ENCODE measurements at regions not wholly inside any gene's neighbourhood (a gene's known extent, or its start where the extent isn't known, plus 50 kb on each side); places are given as distances from the start of the nearest gene placed in this dataset.

GRCh38 chr17:68175905-68176304, 71.9 kb upstream of the AMZ2 start:
- peaks cover 14% of the 10 kb centered on the region in 2 donors for H3K4me1 Mint-ChIP-seq
- Histone ChIP-seq H3K4me1 (ENCODE audit: control insufficient read depth, insufficient read depth, low read length) (peaks cover 22% of the 10 kb centered on the region), H3K4me3 (ENCODE audit: low read length) (no peak overlapping the region), H3K36me3 (ENCODE audit: control insufficient read depth, insufficient read depth, low read length) (no peaks in the 10 kb centered on the region), H3K27me3 (ENCODE audit: control insufficient read depth, insufficient read depth, low read length) (no peaks in the 10 kb centered on the region), H3K27ac (ENCODE audit: low read length) (no peak overlapping the region), H3K9me3 (ENCODE audit: control insufficient read depth, insufficient read depth, low read length) (peaks cover 3% of the 10 kb centered on the region)
- no peaks in the 10 kb centered on the region for H3K27me3 Mint-ChIP-seq (ENCODE audit: low read depth in 2 of 2)
- H3K9me3 Mint-ChIP-seq = no peaks in the 10 kb centered on the region
- H3K4me3 Mint-ChIP-seq = no peak overlapping the region
- WGBS (ENCODE audit: insufficient coverage) = 83% methylated on average over 3 of the region's 3 CpGs
- TF ChIP-seq, protein P1, sequence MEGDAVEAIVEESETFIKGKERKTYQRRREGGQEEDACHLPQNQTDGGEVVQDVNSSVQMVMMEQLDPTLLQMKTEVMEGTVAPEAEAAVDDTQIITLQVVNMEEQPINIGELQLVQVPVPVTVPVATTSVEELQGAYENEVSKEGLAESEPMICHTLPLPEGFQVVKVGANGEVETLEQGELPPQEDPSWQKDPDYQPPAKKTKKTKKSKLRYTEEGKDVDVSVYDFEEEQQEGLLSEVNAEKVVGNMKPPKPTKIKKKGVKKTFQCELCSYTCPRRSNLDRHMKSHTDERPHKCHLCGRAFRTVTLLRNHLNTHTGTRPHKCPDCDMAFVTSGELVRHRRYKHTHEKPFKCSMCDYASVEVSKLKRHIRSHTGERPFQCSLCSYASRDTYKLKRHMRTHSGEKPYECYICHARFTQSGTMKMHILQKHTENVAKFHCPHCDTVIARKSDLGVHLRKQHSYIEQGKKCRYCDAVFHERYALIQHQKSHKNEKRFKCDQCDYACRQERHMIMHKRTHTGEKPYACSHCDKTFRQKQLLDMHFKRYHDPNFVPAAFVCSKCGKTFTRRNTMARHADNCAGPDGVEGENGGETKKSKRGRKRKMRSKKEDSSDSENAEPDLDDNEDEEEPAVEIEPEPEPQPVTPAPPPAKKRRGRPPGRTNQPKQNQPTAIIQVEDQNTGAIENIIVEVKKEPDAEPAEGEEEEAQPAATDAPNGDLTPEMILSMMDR (IDR thresholded peaks at IDR 0.05) = no peak
- DNase-seq = no peak
- no peak for ATAC-seq
- H3K27ac Mint-ChIP-seq = no peak overlapping the region
- intact Hi-C loops (cut with micrococcal nuclease) = no loop called here
- no peaks in the 10 kb centered on the region for H3K36me3 Mint-ChIP-seq

DNA sequence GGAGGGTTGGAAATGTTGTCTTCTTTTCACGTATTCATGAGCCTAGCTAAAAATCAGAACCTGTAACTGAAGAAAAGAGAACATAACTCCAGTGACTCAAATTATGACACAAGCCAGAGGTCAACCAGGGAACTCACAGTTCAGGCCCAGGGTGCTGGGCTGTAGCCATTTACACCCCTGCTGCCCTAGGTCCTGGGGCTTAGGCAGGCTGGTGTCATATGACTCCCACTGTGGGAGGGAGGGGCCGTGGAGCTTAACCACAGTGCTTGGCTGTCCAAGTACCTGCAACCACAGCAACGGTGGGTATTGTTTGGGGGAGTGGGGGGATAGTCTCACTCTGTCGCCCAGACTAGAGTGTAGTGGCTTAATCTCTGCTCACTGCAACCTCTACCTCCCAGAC, 71.1 kb upstream of the AMZ2 start:
- Mint-ChIP-seq H3K27me3 (ENCODE audit: low read depth in 2 of 2) (no peaks in the 10 kb centered on the region), H3K9me3 (no peaks in the 10 kb centered on the region), H3K27ac (no peak overlapping the region), H3K36me3 (no peaks in the 10 kb centered on the region), H3K4me3 (no peak overlapping the region), H3K4me1 (peaks cover 16 to 19% of the 10 kb centered on the region in 2 donors)
- TF ChIP-seq, protein P1 (IDR thresholded peaks at IDR 0.05) = no peak
- Histone ChIP-seq H3K4me1 (ENCODE audit: control insufficient read depth, insufficient read depth, low read length) (peaks cover 29% of the 10 kb centered on the region), H3K27ac (ENCODE audit: low read length) (no peak overlapping the region), H3K27me3 (ENCODE audit: control insufficient read depth, insufficient read depth, low read length) (no peaks in the 10 kb centered on the region), H3K9me3 (ENCODE audit: control insufficient read depth, insufficient read depth, low read length) (peaks cover 3% of the 10 kb centered on the region), H3K36me3 (ENCODE audit: control insufficient read depth, insufficient read depth, low read length) (no peaks in the 10 kb centered on the region), H3K4me3 (ENCODE audit: low read length) (no peak overlapping the region)
- no peak for DNase-seq
- ATAC-seq = no peak
- WGBS (ENCODE audit: insufficient coverage) = 33% methylated on average over 3 of the region's 4 CpGs
- intact Hi-C loops (cut with micrococcal nuclease) = no loop called here

DNA sequence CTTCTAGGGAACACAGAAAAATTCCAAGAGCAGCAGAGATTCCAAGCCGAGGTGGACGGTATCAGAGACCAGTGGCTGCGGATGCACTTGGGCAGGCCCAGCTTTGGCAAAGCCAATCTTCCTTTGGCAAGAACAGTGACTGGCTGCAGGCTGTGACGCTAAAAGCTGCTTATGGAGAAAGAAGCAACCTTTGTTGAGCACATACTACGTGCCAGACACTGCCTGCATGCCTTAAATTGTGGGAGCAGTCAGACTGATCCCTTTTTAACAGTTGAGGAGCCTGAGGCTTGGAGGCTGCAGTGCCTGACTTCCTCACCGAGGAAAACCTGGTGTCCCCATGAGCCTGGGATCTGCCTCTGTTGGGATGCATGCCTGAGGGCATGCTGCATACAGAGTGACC, 69.0 kb upstream of the AMZ2 start:
- peaks cover 3% of the 10 kb centered on the region for H3K9me3 ChIP-seq (ENCODE audit: control insufficient read depth, insufficient read depth, low read length)
- intact Hi-C loops (cut with micrococcal nuclease) = no loop called here
- DNase-seq (no peak), ATAC-seq (no peak)
- Mint-ChIP-seq H3K27me3 (ENCODE audit: low read depth in 2 of 2) (no peaks in the 10 kb centered on the region), H3K4me1 (peaks cover 18 to 33% of the 10 kb centered on the region in 2 donors), H3K9me3 (no peaks in the 10 kb centered on the region), H3K4me3 (no peak overlapping the region), H3K27ac (no peak overlapping the region), H3K36me3 (no peaks in the 10 kb centered on the region)
- TF ChIP-seq, protein P1 (IDR thresholded peaks at IDR 0.05) = no peak
- H3K4me1 ChIP-seq (ENCODE audit: control insufficient read depth, insufficient read depth, low read length) = peaks cover 45% of the 10 kb centered on the region
- H3K27ac ChIP-seq (ENCODE audit: low read length) = no peak overlapping the region
- H3K36me3 ChIP-seq (ENCODE audit: control insufficient read depth, insufficient read depth, low read length) = no peaks in the 10 kb centered on the region
- 99% methylated on average over 6 of the region's 6 CpGs for WGBS (ENCODE audit: insufficient coverage)
- no peak overlapping the region for H3K4me3 ChIP-seq (ENCODE audit: low read length)
- no peaks in the 10 kb centered on the region for H3K27me3 ChIP-seq (ENCODE audit: control insufficient read depth, insufficient read depth, low read length)

DNA sequence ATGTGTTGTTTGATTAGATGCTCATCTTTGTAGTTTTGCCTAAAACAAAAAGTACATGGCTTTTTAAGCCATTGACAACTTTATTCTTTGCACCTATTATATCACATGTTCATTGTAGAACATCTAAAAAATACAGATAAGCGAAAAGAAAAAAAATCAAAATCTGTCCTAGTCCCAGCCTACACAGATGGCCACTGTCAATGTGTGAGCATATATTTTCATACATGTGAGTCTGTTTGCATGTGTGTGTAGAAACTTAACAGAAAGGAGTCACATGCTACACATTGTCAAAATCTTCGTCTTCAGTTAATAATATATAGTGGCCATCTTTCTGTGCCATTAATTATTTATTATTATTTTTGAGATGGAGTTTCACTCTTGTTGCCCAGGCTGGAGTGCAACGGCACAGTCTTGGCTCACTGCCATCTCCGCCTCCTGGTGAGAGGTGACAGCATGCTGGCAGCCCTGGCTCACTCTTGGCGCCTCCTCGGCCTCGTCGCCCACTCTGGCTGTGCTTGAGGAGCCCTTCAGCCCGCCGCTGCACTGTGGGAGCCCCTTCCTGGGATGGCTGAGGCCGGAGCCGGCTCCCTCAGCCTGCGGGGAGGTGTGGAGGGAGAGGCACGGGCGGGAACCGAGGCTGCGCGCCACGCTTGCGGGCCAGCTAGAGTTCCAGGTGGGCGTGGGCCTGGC, 68.5 kb upstream of the AMZ2 start:
- 90% methylated on average over 20 of the region's 21 CpGs for WGBS (ENCODE audit: insufficient coverage)

More for the DNA sequence above, 68.5 kb upstream of the AMZ2 start:
- no peaks in the 10 kb centered on the region for H3K9me3 Mint-ChIP-seq
- no peak overlapping the region for H3K27ac Mint-ChIP-seq
- H3K27me3 ChIP-seq (ENCODE audit: control insufficient read depth, insufficient read depth, low read length) = no peaks in the 10 kb centered on the region
- no peak overlapping the region for H3K27ac ChIP-seq (ENCODE audit: low read length)
- peaks cover 23 to 38% of the 10 kb centered on the region in 2 donors for H3K4me1 Mint-ChIP-seq
- DNase-seq (peak in 1 of 2 donors; percentile 28), ATAC-seq (no peak)
- intact Hi-C loops (cut with micrococcal nuclease) = no loop called here
- H3K36me3 Mint-ChIP-seq = no peaks in the 10 kb centered on the region
- H3K4me1 ChIP-seq (ENCODE audit: control insufficient read depth, insufficient read depth, low read length) = peaks cover 50% of the 10 kb centered on the region
- H3K4me3 ChIP-seq (ENCODE audit: low read length) = no peak overlapping the region
- H3K36me3 ChIP-seq (ENCODE audit: control insufficient read depth, insufficient read depth, low read length) = no peaks in the 10 kb centered on the region
- no peak overlapping the region for H3K4me3 Mint-ChIP-seq
- TF ChIP-seq, protein P1 (IDR thresholded peaks at IDR 0.05) = no peak
- peaks cover 3% of the 10 kb centered on the region for H3K9me3 ChIP-seq (ENCODE audit: control insufficient read depth, insufficient read depth, low read length)
- H3K27me3 Mint-ChIP-seq (ENCODE audit: low read depth in 2 of 2) = no peaks in the 10 kb centered on the region
